GM19035 (cell line): ENCODE measurements at regions not wholly inside any gene's neighbourhood (a gene's known extent, or its start where the extent isn't known, plus 50 kb on each side); places are given as distances from the start of the nearest gene placed in this dataset.

Experiments
- ATAC-seq: cut with Tn5 transposase; IDR thresholded peaks from one replicate; pipeline ENCODE4 v1.9.1; 2021; ENCODE audit not compliant: unreplicated experiment

- no peak for ATAC-seq
These were observed 352.1 kb downstream of the SHQ1 start for GRCh38 chr3:72496051-72496670.

DNA sequence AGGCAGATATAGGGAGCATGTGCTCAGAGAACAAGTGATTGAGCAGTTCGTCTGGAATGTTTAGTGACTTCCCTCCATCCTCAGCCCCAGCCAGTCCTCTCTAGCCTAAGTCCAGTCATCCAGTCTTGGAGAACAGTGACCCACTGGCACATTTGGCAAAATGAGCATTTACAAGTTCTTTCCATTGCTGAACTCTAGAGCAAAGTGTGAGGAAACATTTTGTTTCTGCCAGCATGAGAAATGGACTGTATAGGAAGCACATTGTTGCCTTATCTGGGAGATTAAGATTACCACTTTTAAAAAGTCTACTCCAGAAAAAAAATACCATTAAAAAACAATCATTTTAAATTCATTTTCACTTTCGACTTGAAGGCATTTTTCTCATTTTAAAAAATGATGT, 353.6 kb downstream of the SHQ1 start:
- no peak for ATAC-seq

GRCh38 chr3:72494130-72494529, 354.1 kb downstream of the SHQ1 start:
- ATAC-seq: no peak

- ATAC-seq: no peak
These were observed 356.0 kb downstream of the SHQ1 start for GRCh38 chr3:72492240-72492639.

GRCh38 chr3:72490688-72491435, 357.4 kb downstream of the SHQ1 start:
- ATAC-seq: no peak

DNA sequence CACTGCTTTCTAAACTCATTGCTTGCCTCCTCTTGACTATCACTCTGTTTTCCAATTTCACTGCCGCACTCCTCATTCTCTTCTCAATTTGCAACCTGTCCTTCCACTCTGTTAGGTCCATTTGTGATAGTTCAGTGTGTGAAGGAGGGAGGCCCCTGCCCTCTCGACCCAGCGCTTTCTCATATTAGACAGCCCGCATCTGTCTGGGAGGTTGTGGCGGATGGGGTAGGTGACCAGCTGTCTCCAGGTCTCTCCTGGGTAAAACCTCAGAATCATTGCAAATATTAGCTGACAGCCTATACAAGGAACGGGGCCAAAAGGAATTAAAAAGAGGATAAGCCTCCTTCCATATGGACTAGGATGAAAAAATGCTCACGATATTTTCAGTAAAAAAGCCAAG, 358.3 kb downstream of the SHQ1 start:
- ATAC-seq: no peak

DNA sequence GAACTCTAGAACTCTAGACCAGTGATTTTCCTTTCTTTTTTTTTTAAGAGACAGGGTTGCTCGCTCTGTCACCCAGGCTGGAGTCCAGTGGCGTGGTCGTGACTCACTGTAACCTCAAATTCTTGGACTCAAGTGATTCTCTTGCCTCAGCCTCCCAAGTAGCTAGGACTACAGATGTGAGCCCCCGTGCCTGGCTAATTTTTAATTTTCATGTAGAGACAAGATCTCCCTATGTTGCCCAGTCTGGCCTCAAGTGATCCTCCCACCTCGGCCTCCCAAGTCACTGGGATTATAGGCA, 359.6 kb downstream of the SHQ1 start:
- no peak for ATAC-seq

- ATAC-seq: peak; percentile 42
These were observed 360.1 kb downstream of the SHQ1 start for GRCh38 chr3:72487946-72488737.

DNA sequence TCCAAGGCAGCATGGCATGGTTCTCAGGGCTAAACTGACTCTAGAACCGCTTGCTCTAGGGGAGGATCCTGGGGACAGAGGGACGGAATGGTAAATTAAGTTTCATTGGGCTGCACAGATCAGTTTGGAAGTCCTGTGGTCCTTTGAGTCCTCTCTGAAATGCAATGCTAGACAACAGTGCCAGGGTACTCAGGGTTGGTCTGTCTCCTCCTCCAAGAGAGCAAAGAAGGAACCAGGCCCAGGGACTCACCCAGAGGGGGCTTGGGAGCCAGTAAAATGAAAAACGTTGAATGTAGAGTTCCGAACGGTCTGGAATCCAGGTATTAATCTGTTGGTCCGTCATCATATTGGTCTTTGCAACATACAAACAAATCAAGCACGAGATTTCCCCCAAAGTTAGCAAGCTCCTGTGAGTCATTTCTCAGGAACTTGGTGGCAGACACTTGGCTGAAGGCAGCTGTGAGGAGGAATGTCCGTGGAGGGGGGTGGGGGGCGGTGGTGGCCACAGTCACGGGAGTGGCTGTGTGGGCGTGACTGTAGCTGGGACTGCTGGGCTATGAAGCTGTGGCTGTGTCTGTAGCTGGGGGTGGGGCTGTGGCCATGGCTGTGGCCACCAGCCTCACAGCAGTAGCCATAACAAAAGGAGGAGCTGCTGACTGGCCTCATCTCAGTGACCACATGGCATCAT, 361.0 kb downstream of the SHQ1 start:
- no peak for ATAC-seq

DNA sequence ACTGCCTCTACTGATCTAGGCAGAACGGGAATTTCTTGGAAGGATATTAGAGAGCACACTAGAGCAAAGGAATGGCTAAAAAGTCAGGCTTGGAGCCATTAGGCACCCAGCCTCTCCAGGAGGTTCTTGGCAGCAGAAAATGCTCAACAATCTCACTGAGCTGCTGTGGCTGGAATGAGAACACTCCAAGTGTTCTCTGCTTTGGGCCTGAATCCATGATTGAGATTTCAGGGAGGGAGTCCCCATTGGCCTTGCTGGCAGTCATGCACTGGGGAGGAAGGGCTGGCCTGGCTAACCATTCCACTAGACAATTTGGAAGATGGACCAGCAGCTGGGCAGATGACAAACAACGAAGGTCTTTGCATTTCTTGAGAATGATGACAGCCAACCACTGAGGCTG, 362.6 kb downstream of the SHQ1 start:
- no peak for ATAC-seq

GRCh38 chr3:72483554-72484104, 364.6 kb downstream of the SHQ1 start:
- ATAC-seq: no peak

GRCh38 chr3:72482589-72483321, 365.5 kb downstream of the SHQ1 start:
- no peak for ATAC-seq

- no peak for ATAC-seq
These were observed 366.7 kb downstream of the SHQ1 start for GRCh38 chr3:72481542-72481941.

- no peak for ATAC-seq
These were observed 367.9 kb downstream of the SHQ1 start for GRCh38 chr3:72480366-72480765.

DNA sequence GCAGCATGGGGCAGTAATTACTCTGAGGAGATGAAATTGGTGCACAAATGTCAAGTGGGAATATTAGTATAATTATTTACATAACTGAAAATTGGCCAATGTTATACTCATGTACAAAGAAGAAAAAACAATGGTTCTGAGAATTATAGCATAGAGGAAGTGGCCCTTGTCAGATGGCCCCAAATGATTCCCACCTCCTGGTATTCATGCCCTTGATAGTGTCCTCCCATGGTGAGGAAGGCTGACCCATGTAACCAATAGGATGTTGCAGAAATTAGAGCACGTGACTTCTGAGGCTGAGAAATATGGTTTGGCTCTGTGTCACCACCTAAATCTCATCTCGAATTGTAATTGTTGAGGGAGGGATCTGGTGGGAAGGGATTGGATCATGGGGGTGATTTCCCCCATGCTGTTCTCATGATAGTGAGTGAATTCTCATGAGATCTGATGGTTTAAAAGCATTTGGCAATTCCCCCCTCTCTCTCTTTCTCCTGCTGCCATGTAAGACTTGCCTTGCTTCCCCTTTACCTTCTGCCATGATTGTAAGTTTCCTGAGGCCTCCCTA, 368.5 kb downstream of the SHQ1 start:
- ATAC-seq: no peak

- ATAC-seq: no peak
These were observed 372.1 kb downstream of the SHQ1 start for GRCh38 chr3:72476139-72476483.

DNA sequence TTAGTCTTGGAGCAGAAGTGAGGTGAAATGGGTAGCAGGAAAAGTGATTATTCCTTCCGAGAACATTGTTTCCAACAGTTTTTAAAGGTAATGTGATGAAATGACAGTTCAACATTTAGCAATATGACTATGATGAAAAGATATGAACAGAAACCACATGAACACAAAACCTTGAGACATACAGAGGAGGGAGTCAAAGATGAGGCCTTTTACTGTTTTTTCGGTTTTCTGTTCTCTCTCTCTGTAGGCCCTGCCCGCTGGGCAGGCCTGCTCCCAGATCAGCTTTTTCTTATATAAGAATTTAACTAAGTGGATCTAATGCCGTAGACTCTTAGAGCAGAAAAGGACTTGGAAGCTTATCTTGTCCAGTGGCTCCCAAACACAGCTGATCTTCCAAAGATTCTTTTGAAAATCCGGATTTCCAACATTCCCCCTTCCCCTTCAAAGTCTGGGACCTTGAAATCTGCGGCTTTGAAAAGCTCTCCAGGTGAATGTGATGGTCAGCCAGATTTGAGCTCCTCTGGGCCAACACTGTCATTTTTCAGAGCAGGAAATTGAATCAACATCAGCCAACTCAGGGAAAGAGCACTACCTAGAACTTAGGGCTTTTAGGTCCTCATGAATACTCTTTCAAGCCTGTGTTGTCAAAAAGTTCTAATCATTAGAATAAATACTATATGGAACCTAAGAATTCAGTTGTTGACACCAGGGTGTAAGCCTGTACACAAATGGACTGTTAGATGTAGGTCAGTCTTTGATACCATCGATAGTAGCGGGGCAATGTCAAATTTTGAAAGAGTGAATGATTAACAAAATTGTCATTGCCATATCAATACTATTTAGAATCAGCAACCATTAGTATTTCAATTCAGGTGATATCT, 372.7 kb downstream of the SHQ1 start:
- ATAC-seq: no peak

GRCh38 chr3:72474775-72475174, 373.5 kb downstream of the SHQ1 start:
- no peak for ATAC-seq

DNA sequence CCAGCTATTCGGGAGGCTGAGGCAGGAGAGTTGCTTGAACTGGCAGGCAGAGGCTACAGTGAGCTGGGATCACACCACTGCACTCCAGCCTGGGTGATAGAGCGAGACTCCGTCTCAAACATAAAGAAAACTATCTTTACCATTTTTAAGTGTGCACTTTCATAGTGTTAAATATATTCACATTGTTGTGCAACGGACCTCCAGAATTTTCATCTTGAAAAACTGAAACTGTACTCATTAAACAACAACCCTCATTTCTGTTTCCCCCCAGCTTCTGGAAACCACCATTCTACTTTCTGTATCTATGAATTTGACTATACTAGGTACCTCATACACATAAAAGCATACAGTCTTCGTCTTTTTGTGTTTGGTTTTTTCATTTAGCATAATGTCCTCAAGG, 375.1 kb downstream of the SHQ1 start:
- ATAC-seq: peak; percentile 84
